ENCODE measurements at regions not wholly inside any gene's neighbourhood (a gene's known extent, or its start where the extent isn't known, plus 50 kb on each side); places are given as distances from the start of the nearest gene placed in this dataset.
"Not testable (repeated sequence)": the region's sequence is repeated elsewhere in the genome, so short reads cannot be mapped to it uniquely, and the experiment has no call there.

DNA sequence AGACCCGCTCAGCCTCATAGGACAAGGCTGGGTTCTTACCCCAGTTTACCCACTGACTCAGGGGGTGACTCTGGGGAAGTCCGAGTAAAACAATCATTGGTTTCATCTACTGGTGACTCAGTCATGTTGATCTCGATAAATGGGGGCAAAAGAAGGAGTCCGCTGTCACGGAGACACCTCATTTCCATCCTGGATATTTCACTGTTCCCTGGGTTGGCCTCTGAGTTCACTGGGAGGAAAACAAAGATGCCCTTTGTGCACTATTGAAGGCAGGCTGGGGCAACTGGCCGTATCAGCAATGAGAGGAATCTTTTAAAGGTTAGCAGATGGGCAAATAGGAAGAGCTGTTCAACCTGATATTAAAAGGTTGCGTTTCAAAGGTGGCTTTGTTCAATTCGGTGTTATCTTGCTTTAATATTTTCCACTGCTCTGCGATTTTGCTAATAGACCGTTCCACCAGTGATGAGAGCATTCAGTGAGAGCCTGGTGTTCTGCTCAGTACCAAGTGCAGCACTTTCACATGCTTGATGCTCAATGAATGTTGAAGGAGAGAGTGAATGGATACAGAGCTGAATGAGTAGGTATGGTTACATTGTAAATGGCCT lies 110.2 kb upstream of the EGFLAM start:
- no peak for DNase-seq (ENCODE audit: low spot score)

DNA sequence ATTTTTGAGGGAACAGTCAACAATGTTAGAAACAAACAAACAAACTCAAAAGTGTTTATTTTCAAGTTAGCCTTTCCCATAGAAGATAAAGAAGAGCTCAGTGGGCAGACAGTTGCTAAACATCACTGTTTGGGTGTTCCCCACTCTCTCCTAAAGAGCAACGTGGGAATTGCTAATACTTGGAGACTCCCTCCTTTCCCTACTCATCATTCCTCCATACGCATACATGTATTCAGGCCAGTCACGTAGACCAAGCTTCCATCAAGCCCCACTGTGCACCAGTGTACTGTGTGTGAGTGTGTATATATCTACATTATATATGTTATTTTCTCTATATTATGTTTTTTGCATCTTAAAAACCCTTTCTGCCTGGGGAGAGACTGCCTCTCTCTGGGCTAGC lies 115.0 kb upstream of the EGFLAM start:
- no peak for DNase-seq (ENCODE audit: low spot score)

DNA sequence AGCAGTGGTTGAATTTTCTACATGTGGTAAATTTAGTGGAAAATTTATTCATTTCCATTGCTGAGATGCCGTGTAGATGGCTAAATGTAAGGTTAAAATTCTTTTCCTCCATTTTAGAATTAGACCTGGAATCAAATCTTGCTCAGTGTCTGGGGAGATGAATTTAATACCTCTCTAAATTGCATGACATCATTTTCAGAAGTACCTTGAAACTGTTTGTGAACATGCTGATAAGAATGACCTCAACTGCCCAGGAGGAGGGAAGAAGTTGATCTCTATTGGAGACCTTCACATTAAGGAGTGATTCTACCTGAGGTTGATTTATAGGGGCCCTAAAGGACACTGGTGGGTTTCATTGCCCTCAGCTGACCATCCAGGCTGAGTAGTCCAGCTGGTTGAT lies 116.7 kb upstream of the EGFLAM start:
- DNase-seq (ENCODE audit: low spot score), result no peak

DNA sequence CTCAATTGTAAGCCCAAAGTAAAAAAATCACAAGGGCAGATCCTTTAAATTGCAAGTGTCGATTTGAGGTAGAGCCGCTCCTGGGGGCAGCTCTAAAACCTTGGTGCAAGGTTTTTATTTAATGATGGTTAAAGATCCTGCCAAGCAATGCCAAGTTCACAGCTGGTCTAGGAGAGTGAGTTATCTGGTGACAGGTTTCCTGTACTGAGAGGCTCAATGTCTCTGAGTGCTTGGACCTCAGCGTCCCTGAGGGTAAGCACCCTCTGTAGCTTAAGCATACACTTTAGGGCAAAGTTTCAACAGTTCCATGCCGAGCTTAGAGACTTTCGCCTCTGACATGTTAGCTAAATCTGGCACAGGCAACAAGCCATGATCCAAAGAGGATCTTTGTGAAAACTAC lies 119.8 kb upstream of the EGFLAM start:
- no peak for DNase-seq (ENCODE audit: low spot score)

DNA sequence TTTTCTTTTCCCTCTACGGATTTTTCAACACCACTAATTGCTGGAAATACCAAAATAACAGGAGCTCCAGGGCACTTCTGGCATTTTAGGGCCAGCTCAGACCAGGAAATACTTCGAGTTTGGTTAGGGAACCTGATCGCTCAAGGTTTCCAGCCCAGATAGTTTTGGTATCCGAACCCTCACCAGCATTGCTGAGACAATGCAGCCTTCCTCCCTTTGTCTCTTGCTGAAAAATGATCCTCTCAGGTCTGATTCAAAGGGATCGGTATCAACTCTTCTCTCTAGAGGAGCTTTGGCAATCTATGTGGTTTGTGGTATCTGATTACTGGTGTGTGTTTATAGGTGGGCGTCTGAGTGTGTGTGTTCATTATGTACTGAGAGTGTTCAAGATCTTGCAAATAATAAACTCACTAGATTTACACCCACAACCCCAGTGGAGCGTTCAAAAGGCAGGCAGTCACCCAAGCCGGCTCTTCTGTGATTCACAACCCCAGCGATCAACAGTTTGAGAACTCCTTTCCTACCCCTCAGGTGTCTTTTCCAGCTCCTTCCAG lies 122.8 kb upstream of the EGFLAM start:
- DNase-seq (ENCODE audit: low spot score), result no peak

DNA sequence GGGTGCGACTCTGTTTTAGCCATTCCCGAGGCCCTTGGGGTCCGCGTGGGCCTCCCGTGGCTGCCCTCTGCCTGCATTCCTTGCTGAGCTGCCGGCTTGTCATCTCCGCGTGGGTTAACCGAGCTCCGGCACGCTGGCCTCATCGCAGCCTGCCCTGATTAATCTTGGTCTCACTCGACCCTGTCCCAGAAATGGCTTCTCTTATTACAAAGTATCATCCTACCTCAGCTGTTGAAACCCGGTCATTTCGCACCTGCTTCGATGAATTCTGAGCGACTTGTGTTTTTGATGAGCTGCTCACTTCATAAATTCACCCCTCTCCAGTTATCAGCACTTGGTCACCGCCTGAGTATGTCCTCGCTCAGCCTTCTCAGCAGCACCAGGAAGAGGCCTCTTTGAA lies 123.5 kb upstream of the EGFLAM start:
- no peak for DNase-seq (ENCODE audit: low spot score)

DNA sequence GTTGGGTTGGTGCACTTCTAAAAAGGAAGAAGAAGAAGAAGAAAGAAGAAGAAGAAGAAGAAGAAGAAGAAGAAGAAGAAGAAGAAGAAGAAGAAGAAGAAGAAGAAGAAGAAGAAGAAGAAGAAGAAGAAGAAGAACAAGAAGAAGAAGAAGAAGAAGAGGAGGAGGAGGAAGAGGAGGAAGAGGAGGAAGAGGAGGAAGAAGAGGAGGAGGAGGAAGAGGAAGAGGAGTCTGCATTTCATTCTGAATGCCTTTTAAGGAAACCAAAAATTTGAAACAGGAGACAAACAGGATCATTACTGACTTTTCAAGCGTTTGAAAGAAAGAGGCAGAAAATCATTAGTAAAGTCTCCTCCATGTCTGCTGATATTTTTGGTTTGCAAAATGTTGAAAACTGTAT lies 124.1 kb upstream of the EGFLAM start:
- not testable (repeated sequence) for DNase-seq (ENCODE audit: low spot score)

DNA sequence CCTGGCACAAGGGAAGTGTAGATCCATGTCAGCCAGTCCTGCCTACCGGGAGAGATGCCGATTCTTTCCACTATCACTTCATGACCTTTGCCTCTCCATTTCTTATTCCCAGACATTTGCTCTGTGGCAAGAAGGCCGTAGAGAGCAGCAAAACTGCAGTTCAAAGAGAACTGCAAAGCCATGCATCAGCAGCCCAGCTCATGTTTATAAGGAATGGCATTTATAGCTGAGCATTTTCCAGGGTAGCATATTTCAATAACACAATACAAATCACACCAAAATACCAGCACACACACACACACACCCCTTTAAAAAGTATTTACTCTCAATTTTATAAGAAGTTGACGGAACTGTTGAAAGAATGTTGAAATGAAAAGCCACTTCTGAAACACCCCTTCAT lies 126.7 kb upstream of the EGFLAM start:
- no peak for DNase-seq (ENCODE audit: low spot score)

DNA sequence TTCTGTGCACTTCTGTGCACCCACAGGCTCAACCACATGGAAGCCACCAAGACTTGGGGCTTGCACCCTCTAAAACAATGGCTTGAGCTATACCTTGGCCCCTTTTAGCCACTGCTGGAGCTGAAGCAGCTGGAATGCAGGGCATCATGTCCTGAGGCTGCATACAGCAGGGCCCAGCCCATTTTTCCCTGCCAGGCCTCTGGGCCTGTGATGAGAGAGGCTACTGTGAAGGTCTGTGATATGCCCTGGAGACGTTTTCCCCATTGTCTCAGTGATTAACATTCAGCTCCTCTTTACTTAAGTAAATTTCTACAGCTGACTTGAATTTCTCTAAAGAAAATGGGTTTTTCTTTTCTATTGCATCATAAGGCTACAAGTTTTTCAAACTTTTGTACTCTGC lies 134.0 kb upstream of the EGFLAM start:
- DNase-seq (ENCODE audit: low spot score), result no peak

DNA sequence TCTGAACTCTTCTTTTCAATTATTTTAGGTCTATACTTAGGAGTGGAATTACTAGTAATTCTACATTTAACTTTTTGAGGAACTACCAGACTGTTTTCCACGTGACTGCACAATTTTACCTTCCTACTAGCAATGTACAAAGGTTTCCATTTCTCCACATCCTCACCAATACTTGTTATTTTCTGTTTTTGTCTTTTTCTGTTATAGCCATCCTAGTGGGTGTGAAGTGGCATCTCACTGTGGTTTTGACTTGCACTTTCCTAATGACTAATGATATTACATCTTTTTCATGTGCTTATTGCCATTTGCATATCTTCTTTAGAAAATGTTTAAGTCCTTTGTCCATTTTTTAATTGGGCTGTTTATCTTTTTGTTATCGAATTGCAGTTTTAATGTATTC lies 136.9 kb upstream of the EGFLAM start:
- DNase-seq (ENCODE audit: low spot score), result no peak

DNA sequence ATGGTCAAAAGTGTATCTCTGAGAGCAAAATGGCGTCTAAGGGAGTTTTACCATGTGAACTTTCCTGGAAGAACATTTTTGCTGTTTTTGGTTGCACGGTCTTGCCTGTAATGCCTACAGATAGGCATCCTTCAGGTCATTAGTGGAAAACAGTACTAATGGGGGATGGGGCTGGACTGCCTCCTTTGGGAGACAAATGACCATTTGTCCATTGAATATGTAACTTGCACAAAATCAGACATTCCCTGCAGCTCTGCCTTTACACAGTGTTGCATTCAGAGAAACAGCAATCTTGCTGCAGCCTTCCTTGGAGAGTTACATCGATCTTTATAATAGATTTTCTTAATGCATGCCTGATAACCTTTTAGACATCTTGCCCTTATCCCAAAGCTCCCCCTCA lies 138.5 kb upstream of the EGFLAM start:
- no peak for DNase-seq (ENCODE audit: low spot score)

DNA sequence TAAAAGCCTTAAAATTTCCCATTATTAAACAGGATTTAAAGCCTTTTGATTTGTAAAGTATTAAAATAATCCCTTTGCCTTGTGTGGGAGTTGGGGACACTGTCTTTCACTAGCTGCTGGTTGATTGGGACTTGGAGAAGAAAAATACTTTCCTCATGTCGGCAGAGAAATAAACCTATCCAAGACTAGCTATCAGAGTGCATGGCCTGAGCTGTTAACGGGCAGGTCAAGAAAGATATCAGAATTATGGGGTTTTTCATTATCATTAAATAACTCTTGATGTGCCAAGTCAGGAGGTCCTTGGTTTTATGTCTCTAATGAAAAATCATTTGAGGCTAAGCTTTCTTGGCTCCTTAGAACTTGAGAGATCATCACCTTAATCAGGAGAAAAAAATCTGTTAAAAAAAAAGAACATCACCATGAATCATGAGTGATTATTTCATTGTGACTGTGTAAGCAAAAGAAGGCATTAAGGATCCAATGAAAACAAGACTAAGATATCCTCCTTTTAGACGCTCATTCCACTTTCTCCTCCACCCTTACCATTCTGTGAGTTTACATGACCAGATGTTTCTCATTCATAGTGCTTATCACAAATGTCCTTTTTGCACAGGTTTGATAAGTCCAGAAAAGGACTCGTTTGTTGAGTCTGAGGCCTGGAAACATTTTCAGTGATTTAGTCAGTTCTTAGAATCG lies 140.4 kb upstream of the EGFLAM start:
- no peak for DNase-seq (ENCODE audit: low spot score)

DNA sequence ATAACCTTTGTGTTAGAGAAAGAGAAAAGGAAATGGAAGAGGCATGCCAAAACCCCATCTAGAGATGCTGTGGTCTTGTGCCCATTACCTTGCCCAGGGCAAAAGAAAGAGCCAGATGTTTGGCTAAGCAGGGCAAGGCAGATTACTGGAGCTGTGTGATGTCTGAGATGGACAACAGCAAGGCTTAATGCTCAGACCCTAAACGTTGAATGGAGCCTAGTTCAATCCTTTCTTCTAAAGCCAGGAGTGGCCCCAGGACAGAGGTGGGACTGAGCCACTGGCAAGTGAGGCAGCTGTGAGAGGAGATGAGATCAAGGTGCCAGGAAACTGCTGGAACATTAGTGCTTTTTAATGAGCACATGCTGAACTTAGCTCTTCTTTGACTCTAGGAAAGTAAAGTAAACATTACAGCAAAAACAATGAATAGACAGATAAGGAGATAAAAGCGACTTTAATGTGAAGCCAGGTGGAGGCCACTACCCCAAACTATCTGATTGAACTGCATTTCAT lies 143.0 kb upstream of the EGFLAM start:
- DNase-seq (ENCODE audit: low spot score), result no peak

DNA sequence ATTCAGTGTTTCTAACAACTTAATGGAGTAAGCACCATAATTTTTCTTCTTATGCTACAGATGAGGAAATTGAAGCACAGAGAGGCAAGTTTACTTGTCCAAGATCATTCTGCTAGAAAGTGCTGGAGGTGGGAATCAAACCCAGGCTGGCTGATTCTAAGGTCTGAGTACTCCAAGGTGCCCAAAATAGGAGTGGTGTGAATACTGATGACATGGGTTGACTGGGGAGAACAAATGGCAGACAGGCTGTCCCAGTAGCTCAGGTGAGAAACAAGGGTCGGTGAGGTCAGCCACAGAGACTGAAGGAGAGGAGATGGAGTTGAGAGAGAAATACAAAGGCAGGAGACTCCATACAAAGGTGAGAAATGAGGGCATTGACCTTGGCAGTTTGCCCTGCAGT lies 144.5 kb upstream of the EGFLAM start:
- DNase-seq (ENCODE audit: low spot score), result no peak

DNA sequence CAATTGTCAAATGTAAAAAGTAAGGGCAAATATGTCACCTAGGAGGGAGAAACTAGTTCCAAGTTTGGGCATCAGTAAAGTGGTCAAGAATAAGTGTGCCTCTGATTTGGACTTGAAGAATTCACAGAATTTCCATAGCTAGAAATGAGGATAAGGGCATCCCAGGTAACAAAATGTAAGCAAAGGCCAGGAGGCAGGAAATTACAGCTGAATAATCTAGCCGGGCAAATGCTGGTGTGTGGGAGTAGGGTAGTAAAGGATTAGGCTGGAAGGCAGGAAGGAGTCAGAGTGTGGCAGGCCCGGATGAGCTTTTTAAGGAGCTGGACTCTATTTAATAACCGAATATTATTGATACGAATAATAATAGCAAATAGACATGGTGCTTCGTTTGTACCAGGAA lies 144.9 kb upstream of the EGFLAM start:
- no peak for DNase-seq (ENCODE audit: low spot score)

DNA sequence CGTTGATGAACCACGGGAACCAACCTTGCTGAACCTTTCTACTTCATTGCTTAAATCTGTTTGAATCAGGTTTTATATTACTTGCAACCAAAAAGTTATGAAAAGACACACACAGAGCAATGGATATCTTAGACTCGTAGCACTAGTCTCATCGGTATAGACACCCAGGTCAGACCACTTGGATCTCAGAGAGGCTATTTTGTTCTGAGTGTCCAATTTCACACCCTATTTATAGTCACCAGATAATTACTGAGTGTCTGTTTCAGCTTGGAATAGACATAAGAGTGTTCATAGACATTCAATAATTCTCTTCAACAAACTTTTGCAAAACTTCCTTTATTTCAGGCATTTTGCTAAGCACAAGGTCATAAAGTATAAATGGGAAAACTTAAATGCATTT lies 145.4 kb upstream of the EGFLAM start:
- DNase-seq (ENCODE audit: low spot score), result no peak

DNA sequence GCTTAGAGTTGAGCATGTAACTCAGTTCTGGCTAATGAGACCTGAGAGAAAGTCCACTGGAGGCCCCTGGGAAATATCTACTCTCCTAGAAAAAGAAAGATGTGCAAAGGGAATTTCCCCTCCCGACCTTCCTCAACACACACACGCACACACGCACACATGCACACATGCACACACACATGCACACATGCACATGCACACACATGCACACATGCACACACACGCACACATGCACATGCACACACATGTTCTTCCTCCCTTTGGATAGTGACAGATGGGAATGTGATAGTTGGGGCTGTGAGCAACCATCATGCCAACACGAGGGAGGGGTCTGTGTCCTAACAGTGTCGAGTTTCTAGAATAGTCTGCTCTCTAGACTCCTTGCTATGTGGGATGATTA lies 148.2 kb upstream of the EGFLAM start:
- no peak for DNase-seq (ENCODE audit: low spot score)

DNA sequence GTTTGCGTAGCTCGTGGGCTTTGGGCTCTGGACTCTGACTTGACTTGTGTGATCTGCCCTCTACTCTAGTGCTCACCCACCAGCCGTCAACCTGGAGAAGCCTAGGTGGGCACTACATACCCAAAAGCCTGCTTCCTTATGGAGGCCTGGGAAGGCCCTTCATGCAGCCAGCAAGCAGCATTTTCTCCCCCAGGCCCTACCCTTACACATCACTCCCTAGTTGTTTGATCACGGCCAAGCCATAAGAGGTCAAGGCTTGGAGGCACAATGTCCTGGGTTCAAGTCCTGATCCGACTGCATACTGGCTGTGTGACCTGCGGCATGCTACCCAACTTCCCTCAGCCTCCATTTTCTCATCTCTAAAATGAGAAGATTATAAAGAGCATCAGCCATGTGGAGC lies 151.3 kb upstream of the EGFLAM start:
- no peak for DNase-seq (ENCODE audit: low spot score)

DNA sequence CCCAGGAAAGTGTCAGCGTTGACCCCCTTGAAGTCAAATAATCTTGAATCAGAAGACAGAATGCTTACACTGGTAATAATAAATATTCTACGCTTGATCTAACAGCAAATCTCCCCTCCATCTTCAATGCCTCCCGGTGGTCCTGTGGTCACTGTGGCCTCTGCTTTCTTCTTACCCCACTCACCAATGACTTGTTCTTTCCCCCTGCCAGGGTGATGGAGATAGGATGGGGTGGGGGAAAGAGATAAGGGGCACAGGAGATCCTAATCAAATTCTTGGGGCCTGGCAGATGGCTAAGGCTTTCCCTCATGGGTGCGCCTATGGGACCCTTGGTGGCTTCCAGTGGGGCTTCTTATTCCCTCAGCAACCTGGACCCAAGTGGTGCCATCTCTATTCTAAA lies 152.6 kb upstream of the EGFLAM start:
- DNase-seq (ENCODE audit: low spot score), result no peak

DNA sequence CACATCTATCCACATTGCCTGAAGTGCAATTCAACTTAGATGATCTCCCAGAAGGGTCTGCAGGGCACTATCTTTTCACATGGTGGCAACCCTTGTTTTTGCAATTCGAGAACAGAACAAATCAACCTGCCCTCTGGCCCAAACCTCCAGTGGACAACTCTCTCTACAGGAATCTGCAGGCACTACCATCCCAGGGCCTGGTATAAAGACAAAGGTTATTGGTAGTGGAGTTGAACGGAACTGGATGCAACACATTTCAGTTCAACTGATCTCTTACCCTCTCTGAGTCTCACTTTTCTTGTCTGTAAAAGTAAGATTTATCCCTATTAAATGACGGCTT lies 153.2 kb upstream of the EGFLAM start:
- DNase-seq (ENCODE audit: low spot score), result no peak

DNA sequence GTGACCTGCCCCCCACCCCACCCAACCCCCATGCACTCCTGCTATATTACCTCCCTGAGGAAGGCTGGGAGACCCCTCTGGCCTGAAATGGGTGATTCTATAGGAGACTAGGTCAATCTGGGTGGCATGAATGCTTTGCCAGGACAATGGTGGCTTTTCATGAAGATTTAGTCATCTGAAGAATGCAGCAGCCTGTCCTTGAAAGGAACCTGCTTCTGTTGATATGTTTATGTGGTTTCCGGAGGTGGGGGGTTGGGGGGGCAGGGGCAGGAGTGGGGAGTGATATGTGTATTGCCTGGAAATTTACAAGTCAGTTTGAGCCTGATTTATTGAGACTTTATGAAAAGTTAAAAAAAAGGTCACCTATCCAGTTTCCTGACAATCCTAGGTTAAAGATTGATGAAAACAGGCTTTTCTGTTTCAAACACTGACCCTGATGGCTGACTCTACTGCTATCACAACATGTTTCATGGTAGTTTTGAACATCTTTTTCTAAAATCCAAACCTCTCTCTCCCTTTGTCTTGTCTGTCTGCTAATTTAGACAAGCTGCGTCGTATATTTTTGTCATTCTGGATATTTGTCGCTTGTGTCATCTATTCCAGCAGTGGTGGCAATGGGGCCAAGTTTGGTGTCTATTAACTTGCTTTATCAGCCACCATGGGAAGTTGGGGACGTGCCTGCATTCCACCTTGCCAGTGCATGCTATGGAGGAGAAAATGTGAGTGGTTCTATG lies 153.7 kb upstream of the EGFLAM start:
- peak; percentile 59 for DNase-seq (ENCODE audit: low spot score)

DNA sequence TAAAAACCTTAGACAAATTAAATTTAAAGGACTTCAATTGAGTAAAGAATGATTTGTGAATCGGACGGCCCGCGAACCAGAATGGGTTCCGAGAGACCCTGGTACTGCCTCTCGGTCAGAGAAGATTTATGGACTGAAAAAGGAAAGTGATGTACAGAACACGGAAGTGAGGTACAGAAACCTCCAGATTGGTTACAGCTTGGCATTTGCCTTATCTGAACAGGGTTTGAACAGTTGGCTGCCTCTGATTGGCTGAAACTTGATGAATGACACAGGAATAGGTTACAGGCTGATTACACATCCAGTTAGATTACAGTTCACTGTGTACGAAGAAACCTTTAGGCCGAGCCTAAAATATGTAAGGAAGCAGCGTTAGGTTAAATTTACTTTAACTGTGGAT lies 156.5 kb upstream of the EGFLAM start:
- no peak for DNase-seq (ENCODE audit: low spot score)

All from A172 (cell line).